ENCODE measurements at regions not wholly inside any gene's neighbourhood (a gene's known extent, or its start where the extent isn't known, plus 50 kb on each side); places are given as distances from the start of the nearest gene placed in this dataset.

DNA sequence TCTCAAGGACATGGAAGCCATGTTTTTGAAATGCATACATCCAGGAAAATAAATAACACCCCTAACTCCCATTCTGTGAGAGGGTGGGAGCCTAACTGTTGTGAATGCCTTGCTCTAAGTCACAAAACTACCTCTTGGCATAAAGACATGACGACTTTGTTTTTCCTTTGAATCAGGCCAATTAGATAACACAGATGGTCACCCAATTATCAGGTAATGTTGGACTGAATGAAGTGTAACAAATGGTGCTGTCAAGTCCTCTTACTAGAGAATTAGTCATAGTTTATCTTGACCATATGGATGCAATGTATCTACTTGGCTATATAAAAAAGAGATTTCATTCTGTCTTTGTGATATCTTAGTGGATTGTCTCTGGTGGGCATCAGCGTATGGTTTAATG, 553.6 kb upstream of the ATXN8OS start:
- no peak for TF ChIP-seq CTCF (IDR thresholded peaks at IDR 0.05; ENCODE audit: insufficient read depth, low read length, poor library complexity, severe bottlenecking)
- Histone ChIP-seq H3K36me3 (ENCODE audit: control insufficient read depth, insufficient read depth, low read length) (no peaks in the 10 kb centered on the region), H3K4me3 (ENCODE audit: low read depth, low read length) (no peak overlapping the region), H3K27me3 (ENCODE audit: control insufficient read depth, insufficient read depth, low read length) (no peaks in the 10 kb centered on the region)
- DNase-seq (ENCODE audit: low read depth) = no peak

- Histone ChIP-seq H3K36me3 (ENCODE audit: control insufficient read depth, insufficient read depth, low read length) (no peaks in the 10 kb centered on the region), H3K27me3 (ENCODE audit: control insufficient read depth, insufficient read depth, low read length) (no peaks in the 10 kb centered on the region), H3K4me3 (ENCODE audit: low read depth, low read length) (no peak overlapping the region)
- no peak for DNase-seq (ENCODE audit: low read depth)
- TF ChIP-seq CTCF (IDR thresholded peaks at IDR 0.05; ENCODE audit: insufficient read depth, low read length, poor library complexity, severe bottlenecking) = no peak
Observed at GRCh38 chr13:69551193-69551592, 556.4 kb upstream of the ATXN8OS start.

DNA sequence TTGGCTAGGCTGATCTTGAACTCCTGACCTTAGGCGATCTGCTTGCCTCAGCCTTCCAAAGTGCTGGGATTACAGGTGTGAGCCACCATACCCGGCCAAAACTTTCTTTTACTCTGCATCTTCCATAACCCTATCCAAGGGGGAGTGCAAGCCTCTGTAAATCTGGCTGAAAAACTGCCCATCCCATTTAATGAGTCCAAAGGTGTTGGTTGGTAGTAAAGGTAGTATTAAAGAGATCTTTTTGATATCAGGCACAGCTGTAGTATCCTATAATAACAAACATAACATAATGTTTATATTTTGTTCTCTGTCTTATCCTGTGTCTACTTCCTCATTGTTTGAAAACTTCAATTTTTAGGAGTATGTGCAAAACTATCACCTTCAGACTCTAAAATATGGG, 559.8 kb upstream of the ATXN8OS start:
- no peak for DNase-seq (ENCODE audit: low read depth)
- no peak for TF ChIP-seq CTCF (IDR thresholded peaks at IDR 0.05; ENCODE audit: insufficient read depth, low read length, poor library complexity, severe bottlenecking)
- H3K36me3 ChIP-seq (ENCODE audit: control insufficient read depth, insufficient read depth, low read length) = no peaks in the 10 kb centered on the region
- H3K27me3 ChIP-seq (ENCODE audit: control insufficient read depth, insufficient read depth, low read length) = no peaks in the 10 kb centered on the region
- no peak overlapping the region for H3K4me3 ChIP-seq (ENCODE audit: low read depth, low read length)

DNA sequence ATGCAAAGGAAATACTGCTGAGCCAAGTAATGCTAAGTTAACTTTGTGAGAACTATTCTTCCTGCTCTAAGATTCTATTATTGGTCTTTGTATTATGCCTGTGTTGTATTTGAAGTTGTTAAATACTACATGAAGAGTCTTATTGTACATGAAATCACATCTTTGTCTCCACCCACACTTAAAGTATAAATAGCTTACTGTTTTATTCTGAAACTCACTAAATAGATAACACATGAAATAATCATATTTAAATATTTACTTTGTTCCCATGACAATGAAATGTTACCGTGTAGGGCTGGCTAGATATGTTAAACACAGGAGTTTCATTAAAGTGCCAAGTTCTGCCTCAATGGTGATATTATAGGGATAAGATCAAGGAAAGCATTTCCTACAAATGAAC, 562.1 kb upstream of the ATXN8OS start:
- no peak for TF ChIP-seq CTCF (IDR thresholded peaks at IDR 0.05; ENCODE audit: insufficient read depth, low read length, poor library complexity, severe bottlenecking)
- no peak for DNase-seq (ENCODE audit: low read depth)
- H3K36me3 ChIP-seq (ENCODE audit: control insufficient read depth, insufficient read depth, low read length) = no peaks in the 10 kb centered on the region
- H3K27me3 ChIP-seq (ENCODE audit: control insufficient read depth, insufficient read depth, low read length) = no peaks in the 10 kb centered on the region
- H3K4me3 ChIP-seq (ENCODE audit: low read depth, low read length) = no peak overlapping the region

GRCh38 chr13:69524459-69525150, 583.0 kb upstream of the ATXN8OS start:
- peak; percentile 16 for DNase-seq (ENCODE audit: low read depth)
- no peaks in the 10 kb centered on the region for H3K36me3 ChIP-seq (ENCODE audit: control insufficient read depth, insufficient read depth, low read length)
- peak; percentile 22 for TF ChIP-seq CTCF (IDR thresholded peaks at IDR 0.05; ENCODE audit: insufficient read depth, low read length, poor library complexity, severe bottlenecking)
- H3K27me3 ChIP-seq (ENCODE audit: control insufficient read depth, insufficient read depth, low read length) = no peaks in the 10 kb centered on the region
- H3K4me3 ChIP-seq (ENCODE audit: low read depth, low read length) = no peak overlapping the region

DNA sequence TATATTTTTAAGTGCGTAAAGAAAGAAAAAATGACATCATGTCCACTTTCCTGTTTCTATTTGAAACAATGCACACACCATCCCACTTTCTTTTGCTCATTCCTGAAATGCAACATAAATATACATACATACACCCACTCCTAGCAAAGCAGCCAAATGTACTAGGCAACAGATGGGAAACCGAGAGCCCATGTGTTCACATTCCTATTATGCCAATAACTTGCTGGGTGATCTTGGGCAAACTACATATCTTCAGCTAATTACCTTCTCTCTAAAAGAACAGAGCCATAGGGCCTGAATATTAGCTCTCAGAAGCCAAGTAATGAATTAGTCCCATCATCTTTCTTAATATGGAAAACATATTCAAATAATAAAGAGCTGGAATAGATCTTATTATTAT, 610.6 kb upstream of the ATXN8OS start:
- no peaks in the 10 kb centered on the region for H3K27me3 ChIP-seq (ENCODE audit: control insufficient read depth, insufficient read depth, low read length)
- no peak for TF ChIP-seq CTCF (IDR thresholded peaks at IDR 0.05; ENCODE audit: insufficient read depth, low read length, poor library complexity, severe bottlenecking)
- no peak overlapping the region for H3K4me3 ChIP-seq (ENCODE audit: low read depth, low read length)
- H3K36me3 ChIP-seq (ENCODE audit: control insufficient read depth, insufficient read depth, low read length) = no peaks in the 10 kb centered on the region
- no peak for DNase-seq (ENCODE audit: low read depth)
